IPS-20b (cell line): ENCODE measurements at regions not wholly inside any gene's neighbourhood (a gene's known extent, or its start where the extent isn't known, plus 50 kb on each side); places are given as distances from the start of the nearest gene placed in this dataset.

Experiments used
- H3K27ac ChIP-seq: one replicate; pipeline ENCODE4 v1.5.1; 2013; ENCODE audit warnings: low read length
- H3K27me3 ChIP-seq: 2 replicates; pipeline ENCODE4 v1.6.1; 2013; ENCODE audit warnings: mild to moderate bottlenecking, low read length, inconsistent platforms; ENCODE audit not compliant: insufficient read depth
- H3K36me3 ChIP-seq: 2 replicates; pipeline ENCODE4 v1.6.1; 2013; ENCODE audit warnings: low read depth, mild to moderate bottlenecking, inconsistent platforms, low read length, moderate library complexity; ENCODE audit not compliant: insufficient read depth
- H3K4me1 ChIP-seq: 2 replicates; pipeline ENCODE4 v1.6.1; 2013; ENCODE audit warnings: mild to moderate bottlenecking, control low read depth, inconsistent platforms, low read length, moderate library complexity; ENCODE audit not compliant: insufficient read depth
- H3K4me3 ChIP-seq: 2 replicates; pipeline ENCODE4 v1.5.1; 2013; ENCODE audit warnings: mild to moderate bottlenecking, low read length, inconsistent platforms
- H3K9ac ChIP-seq: 2 replicates; pipeline ENCODE4 v1.6.1; 2013; ENCODE audit warnings: low read depth, mild to moderate bottlenecking, inconsistent platforms, low read length, moderate library complexity
- H3K9me3 ChIP-seq: 2 replicates; pipeline ENCODE4 v1.6.1; 2013; ENCODE audit warnings: mild to moderate bottlenecking, low read depth, low read length, inconsistent platforms; ENCODE audit not compliant: insufficient read depth

DNA sequence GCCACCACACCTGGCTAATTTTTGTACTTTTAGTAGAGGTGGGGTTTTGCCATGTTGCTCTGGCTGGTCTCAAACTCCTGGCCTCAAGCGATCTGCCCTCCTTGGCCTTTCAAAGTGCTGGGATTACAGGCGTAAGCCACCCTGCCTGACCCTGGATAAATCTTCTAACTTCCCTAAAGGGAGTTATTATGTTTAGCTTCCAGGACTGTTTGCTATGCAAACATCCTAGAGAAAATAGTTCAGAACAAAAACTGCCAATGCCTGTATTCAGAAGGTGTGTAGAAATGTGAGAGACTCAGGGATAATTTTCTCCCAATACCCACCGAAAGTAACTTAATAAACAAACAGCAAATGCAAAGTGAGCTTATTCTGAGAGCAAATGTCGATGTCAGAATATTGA lies 301.2 kb downstream of the TGFB2 start:
- H3K27ac ChIP-seq: no peak overlapping the region

DNA sequence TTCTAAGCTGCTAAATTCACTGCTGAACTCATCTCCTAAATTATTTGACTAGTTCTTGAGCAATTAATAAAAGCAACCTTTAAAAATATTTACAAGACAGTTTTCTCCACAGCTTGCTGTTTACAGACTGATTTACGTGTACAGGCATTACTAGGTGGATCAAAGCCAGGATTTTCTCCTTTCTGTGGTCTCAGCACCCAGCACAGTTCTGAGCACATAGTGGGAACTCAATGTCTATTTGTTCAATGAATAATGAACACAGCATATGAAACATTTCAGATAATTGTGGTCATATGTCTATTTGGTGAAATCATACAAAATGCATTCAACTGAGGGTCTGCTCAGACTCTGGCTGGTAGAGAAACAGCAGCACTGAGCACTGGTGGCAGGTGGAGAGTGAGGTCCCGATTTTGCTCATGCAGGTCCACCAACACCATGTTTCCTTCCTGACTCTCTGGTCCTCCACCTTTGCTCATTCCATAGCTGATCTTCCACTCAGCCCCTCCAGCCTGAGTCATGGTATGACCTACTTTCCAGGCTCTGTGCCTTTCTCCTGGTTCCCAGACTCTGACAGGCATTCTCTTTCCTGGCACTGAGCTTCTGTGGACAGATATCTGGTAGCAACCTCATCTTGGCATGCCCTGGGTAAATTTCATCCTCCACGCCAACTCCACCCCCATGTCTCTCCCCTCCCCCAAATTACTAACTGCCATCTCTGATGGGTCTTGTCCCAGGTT lies 311.3 kb downstream of the TGFB2 start:
- Histone ChIP-seq H3K9ac (no peak overlapping the region), H3K36me3 (no peaks in the 10 kb centered on the region), H3K27me3 (no peaks in the 10 kb centered on the region), H3K27ac (no peak overlapping the region), H3K4me1 (no peaks in the 10 kb centered on the region), H3K9me3 (no peaks in the 10 kb centered on the region), H3K4me3 (no peak overlapping the region)

More for the DNA sequence above, 301.2 kb downstream of the TGFB2 start:
- no peaks in the 10 kb centered on the region for H3K36me3 ChIP-seq
- H3K4me1 ChIP-seq: no peaks in the 10 kb centered on the region
- no peak overlapping the region for H3K4me3 ChIP-seq
- no peaks in the 10 kb centered on the region for H3K27me3 ChIP-seq
- no peaks in the 10 kb centered on the region for H3K9me3 ChIP-seq
- no peak overlapping the region for H3K9ac ChIP-seq

DNA sequence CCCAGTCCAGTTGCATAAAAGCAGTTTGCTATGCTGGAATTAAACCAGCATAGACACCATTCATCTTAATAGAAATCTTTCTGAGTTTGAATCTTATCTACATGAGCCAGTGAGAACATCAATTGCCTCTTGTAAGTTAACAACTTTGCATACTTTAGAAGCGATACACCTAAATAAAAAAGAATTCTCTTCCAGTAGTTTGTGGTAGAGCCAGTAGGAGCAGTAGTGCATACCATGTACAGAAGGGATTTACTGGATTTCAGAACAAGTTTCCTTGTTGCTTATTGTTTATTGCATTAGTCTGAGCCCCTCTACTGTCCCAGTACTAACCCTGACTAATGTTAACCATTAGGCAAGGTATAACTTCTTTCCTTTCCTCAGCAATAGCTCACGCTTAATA lies 313.1 kb downstream of the TGFB2 start:
- no peaks in the 10 kb centered on the region for H3K9me3 ChIP-seq
- no peak overlapping the region for H3K27ac ChIP-seq
- H3K36me3 ChIP-seq: no peaks in the 10 kb centered on the region
- H3K27me3 ChIP-seq: no peaks in the 10 kb centered on the region
- no peak overlapping the region for H3K9ac ChIP-seq
- H3K4me1 ChIP-seq: no peaks in the 10 kb centered on the region
- no peak overlapping the region for H3K4me3 ChIP-seq

DNA sequence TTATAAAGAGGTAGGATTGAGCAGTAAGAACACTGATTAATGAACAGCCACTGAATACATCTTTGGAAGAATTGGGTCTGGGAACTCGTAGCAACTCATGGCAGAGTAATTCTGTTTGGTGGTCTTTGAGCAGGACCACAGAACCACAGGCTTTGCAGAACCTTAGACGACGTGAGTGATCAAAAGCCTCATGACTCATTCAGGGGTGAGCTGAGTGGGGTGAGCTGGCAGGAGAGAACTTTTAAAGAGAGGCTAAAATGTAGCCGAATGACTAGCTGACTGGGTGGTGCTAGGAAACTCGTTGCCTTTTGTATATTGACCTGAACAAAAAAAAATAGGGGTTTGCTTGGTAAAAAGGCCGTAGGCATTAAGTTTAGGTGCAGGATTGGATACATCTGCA lies 313.8 kb downstream of the TGFB2 start:
- no peaks in the 10 kb centered on the region for H3K36me3 ChIP-seq
- H3K27me3 ChIP-seq: no peaks in the 10 kb centered on the region
- no peaks in the 10 kb centered on the region for H3K9me3 ChIP-seq
- no peak overlapping the region for H3K4me3 ChIP-seq
- H3K9ac ChIP-seq: no peak overlapping the region
- H3K4me1 ChIP-seq: no peaks in the 10 kb centered on the region
- H3K27ac ChIP-seq: no peak overlapping the region

DNA sequence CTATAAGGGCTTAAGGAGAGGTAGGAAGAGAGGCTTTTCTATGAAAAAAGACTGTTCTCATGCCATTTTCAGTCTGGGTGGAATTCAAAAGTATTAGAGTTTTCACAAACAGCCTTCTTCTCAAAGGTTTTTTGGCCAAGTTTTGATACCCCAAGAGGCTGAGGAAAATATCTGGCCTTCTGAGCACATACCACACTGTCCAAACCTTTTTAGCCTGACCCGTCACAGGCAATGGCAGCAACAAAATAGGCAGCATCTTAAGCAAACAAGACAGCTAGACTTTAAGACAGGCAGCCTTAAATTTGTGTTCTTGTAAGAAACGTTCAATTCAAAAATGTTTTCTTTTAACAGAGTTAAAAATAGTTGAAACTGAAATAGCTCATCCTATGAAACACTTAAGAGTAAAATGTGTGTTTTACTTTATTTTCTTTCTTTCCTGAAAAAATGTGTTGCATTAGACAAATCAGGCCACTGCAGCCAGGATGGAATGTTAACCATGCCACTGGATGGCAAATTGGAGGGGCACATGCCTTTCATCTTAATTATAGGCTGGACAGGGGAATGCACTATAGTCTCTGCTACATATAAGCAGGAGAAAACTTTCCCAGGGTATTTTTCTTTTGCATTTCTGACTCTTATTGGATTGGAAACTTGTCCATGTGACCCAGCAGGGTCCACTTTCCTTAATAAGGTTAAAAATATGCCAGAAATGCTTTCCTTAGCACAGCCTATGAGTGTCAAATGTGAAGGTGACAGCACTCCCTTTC lies 315.0 kb downstream of the TGFB2 start:
- no peak overlapping the region for H3K27ac ChIP-seq
- no peak overlapping the region for H3K4me3 ChIP-seq
- no peaks in the 10 kb centered on the region for H3K4me1 ChIP-seq
- no peaks in the 10 kb centered on the region for H3K27me3 ChIP-seq
- H3K9ac ChIP-seq: no peak overlapping the region
- no peaks in the 10 kb centered on the region for H3K9me3 ChIP-seq
- no peaks in the 10 kb centered on the region for H3K36me3 ChIP-seq

DNA sequence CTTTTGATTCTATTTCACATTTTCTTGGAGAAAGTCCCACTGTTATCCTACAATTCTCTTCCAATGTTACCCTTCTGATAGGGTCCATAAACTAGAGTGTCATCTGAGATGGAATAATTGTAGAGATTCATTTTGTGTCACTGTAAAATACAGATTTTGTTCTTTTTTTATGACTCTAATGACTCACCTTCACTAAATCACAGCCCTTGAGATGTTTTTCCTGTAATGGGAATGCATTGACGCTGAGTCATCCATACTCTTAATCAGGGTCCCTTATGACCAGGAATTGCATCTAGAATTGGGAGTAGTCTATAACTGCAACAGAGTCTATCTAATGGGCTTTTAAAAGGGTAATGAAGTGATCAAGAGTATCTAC lies 315.5 kb downstream of the TGFB2 start:
- Histone ChIP-seq H3K9ac (no peak overlapping the region), H3K4me1 (no peaks in the 10 kb centered on the region), H3K9me3 (no peaks in the 10 kb centered on the region), H3K27me3 (no peaks in the 10 kb centered on the region), H3K4me3 (no peak overlapping the region), H3K27ac (no peak overlapping the region), H3K36me3 (no peaks in the 10 kb centered on the region)

DNA sequence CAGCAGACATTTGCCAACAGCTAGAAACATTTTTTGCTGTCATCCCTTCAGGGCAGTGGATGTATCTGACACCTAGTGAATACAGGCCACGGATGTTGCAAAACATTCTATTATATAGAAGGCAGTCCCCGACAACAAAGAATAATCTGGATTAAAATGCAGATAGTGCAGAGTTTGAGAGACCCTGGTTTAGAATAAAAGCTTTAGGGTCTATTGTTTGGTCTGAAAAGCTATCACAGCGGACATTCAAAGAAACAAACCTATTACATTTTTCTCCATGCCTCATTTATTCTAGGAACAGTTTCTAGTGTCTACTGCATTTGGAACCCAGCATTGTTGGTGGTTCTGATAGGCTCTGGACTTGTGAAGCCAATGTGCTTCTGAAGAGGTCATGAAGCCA lies 316.3 kb downstream of the TGFB2 start:
- Histone ChIP-seq H3K27me3 (no peaks in the 10 kb centered on the region), H3K4me1 (no peaks in the 10 kb centered on the region), H3K9me3 (no peaks in the 10 kb centered on the region), H3K27ac (no peak overlapping the region), H3K36me3 (no peaks in the 10 kb centered on the region), H3K9ac (no peak overlapping the region), H3K4me3 (no peak overlapping the region)

DNA sequence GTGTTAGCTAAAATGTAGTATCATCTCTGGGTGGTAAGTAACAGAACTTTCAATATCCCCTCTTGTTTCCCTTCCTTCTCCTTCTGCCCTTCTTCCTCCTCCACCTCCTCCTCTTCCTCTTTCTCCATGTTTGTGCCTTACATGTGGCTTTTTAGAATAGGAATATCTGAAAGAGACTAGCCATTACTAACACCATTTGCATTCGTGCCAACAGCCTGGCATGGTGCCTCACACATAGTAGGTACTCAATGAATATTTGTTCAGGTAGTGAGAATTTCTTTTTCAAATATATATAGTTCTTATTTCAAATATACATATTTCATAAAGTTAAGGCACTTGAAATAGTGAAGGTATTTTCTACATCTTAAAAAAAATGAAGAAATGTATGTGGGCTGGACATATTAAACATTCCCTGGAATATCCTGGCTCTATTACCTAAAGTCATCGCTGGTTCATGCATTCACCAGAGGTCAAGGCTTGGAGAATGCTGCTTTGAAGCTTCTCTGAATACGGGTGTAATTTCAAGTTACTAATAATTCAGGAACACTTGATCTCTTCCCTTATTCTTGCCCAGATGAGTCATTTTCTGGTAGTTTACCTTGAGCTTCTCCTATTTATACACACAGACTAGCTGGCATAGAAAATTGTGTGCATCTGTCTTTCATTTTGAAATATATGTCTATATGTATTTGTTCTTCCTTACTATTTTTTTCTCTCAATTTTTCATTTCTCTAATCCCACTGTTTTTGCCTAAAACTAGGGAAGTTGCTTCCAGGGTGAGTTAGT lies 319.4 kb downstream of the TGFB2 start:
- no peaks in the 10 kb centered on the region for H3K36me3 ChIP-seq
- no peaks in the 10 kb centered on the region for H3K9me3 ChIP-seq
- no peaks in the 10 kb centered on the region for H3K4me1 ChIP-seq
- H3K27me3 ChIP-seq: no peaks in the 10 kb centered on the region
- H3K9ac ChIP-seq: no peak overlapping the region
- no peak overlapping the region for H3K27ac ChIP-seq
- H3K4me3 ChIP-seq: no peak overlapping the region

DNA sequence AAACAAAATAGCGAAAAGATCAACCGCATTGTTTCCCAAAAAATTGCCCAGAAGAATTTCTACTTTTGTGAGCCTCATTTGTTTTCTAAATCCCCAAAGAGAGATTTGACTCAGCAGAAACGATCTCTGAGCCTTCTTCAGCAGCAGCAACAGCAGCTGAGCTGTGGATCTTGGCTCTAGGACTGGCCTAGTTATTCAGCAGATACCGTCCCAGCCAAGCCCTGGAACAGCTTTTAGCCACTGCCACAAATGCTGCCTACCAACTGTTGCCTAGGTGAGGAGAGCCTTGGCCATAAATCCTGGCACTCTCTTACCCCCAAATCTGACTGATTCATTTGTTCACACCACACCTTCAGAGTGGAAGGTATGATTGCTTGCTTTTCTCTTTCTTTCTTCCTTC lies 320.1 kb downstream of the TGFB2 start:
- Histone ChIP-seq H3K9me3 (no peaks in the 10 kb centered on the region), H3K27me3 (no peaks in the 10 kb centered on the region), H3K36me3 (no peaks in the 10 kb centered on the region), H3K4me1 (no peaks in the 10 kb centered on the region), H3K4me3 (no peak overlapping the region), H3K27ac (no peak overlapping the region), H3K9ac (no peak overlapping the region)

DNA sequence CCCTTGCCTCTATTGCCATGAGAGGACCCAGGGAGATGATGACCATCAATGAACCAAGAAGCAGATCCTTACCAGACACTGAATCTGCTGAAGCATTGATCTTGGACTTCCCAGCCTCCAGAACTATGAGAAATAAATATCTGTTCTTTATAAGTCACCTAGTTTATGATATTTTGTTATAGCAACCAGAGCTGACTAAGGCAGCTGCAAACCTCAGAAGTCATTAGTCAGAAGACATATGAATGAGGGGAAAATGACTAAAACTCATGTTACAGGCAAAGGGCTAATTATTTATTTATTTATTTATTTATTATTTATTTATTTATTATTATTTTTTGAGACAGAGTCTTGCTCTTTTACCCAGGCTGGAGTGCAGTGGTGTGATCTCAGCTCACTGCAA lies 321.1 kb downstream of the TGFB2 start:
- H3K9ac ChIP-seq: no peak overlapping the region
- H3K4me3 ChIP-seq: no peak overlapping the region
- H3K4me1 ChIP-seq: no peaks in the 10 kb centered on the region
- no peaks in the 10 kb centered on the region for H3K27me3 ChIP-seq
- H3K27ac ChIP-seq: no peak overlapping the region
- H3K9me3 ChIP-seq: no peaks in the 10 kb centered on the region
- no peaks in the 10 kb centered on the region for H3K36me3 ChIP-seq

DNA sequence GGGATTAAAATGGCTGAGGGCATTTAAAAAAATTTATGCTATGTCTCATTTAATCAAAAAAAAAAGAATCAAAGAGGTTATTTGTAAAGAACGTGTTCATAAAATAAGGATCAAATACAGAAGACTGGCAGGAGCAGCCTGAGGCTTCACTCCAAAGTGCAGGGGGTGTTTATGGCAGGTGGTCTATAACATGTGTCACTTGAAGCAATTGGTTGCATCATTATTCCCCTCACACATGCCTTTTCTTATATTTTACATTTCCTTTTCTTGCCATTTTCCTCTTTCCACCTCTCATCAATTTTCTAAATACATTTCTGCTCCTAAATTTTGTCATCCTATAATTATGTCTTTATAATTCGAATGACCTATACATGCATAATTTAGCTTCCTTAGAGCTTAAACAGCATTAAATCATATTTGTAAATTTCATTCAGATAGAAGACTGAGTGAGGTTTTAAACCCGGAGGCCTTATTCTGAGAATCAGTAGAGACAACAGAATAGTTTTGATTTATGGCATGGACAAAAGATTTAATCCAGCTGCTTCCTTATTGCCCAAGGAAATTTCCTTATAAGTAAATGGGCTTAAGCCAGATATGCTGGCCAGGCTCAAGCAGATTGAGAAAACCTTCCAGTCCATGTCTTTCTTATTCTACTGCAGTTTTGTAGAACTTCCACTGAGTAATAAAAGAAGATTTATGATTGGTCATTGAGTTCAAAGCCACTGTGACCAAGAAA lies 322.8 kb downstream of the TGFB2 start:
- Histone ChIP-seq H3K36me3 (no peaks in the 10 kb centered on the region), H3K27ac (no peak overlapping the region), H3K4me1 (no peaks in the 10 kb centered on the region), H3K9me3 (no peaks in the 10 kb centered on the region), H3K4me3 (no peak overlapping the region), H3K27me3 (no peaks in the 10 kb centered on the region), H3K9ac (no peak overlapping the region)
